ENCODE measurements at regions not wholly inside any gene's neighbourhood (a gene's known extent, or its start where the extent isn't known, plus 50 kb on each side); places are given as distances from the start of the nearest gene placed in this dataset.
"Not testable (repeated sequence)": the region's sequence is repeated elsewhere in the genome, so short reads cannot be mapped to it uniquely, and the experiment has no call there.

DNA sequence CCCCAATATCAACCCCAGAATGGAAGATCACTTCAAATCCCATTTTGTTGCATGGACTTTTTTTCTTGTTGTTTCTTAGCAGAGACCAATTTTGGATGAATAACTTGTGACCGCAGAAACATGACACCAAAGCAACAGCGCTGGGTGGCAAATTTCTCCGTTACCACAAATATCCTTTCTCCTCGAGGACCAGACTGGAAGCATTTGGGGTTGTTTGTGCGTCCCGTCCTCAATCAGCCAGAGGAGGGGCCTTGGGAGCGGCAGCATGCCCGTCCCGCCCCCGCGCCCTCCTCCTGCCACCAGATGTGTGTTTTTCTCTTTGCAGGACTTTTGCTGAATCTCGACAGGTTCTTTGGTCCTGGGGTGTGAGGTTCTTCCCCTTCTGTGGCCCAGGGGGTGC is 282.5 kb upstream of the FOXF1 start:
- DNase-seq (ENCODE audit: low spot score) = no peak

- DNase-seq (ENCODE audit: low spot score) = no peak
Measured at GRCh38 chr16:86228713-86229112, 281.6 kb upstream of the FOXF1 start.

DNA sequence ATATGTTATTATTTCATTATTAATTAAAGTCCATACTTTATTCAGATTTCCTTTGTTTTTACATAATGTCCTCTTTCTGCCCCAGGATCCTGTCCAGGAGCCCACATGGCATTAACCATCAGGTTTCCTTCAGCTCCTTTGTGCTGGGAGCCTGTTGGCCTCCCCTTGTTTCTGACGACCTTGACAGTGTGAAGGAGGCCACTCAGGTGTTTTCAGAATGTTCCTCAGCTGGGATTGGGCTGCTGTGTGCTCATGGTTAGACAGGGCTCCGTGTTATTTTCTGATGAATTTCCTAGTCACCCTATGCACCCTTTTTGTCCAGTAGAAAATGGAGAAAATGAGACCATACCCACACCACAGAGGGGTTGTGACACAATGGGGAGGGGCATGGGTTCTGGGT is 281.0 kb upstream of the FOXF1 start:
- no peak for DNase-seq (ENCODE audit: low spot score)

DNA sequence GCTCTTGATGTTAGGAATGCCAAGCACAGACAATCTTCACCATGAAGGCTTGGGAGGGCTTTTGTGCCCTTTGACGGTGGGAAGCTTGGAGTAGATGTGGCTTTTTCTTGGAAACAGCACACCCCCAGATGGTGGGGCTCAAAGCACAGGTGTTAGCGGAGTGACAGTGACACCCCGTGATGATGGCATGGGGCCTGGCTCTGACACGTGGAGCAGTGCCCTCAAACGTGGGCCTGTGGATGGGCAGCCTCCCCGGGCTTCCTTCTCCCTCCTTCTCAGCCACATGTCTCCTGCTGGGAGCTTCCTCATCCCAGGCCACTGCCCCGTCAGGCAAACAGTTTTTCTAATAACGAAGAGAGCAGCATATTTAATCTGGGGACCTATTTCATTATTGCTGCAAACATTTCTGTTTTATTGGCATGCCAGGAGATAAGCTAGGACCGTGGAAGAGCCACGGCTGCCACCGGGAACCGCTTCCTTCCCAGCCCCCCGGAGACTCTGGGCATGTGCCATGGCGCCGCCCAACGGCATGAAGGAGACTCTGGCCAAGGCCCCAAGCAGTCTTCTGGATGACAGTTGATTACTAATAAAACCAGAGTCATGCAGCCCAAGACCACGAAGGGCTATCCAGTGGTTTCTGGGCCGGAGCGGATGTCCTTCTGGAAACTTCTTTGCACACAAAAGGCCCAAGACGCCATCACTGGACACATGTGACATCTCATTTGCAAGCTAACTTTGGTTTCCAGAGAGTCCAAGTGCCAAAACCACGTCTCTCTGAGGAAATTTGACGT is 280.3 kb upstream of the FOXF1 start:
- no peak for DNase-seq (ENCODE audit: low spot score)

DNA sequence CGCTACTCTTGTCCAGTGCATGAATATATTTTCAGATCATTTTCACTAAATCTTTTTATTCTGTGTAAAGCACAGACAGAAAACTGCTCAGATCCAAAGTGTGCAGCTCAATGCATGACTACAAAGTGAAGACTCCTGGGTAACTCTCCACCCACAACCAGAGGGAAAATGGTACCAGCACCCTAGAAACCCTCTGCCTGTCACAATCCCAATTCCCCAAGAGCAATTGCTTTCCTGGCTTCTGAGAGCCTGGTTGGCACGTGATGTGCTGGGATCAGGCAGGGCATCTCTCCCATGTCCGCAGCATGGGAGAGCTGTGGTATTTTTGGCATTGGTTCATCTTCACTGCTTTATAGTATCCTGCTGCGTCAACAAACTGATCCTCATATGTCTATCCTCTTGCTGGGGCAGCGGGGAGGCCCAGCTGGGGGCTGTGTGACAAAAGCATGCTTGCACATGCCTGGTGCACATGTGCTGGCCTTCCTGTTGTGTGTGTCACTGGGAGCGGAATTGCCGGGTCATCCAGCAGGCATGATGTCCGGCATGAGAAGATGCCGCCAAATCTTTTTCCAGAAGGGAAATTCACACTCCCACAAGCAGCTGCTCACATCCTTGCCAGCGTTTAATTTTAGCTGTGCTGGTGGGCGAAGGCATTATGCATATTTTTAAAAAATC is 278.9 kb upstream of the FOXF1 start:
- DNase-seq (ENCODE audit: low spot score) = no peak

DNA sequence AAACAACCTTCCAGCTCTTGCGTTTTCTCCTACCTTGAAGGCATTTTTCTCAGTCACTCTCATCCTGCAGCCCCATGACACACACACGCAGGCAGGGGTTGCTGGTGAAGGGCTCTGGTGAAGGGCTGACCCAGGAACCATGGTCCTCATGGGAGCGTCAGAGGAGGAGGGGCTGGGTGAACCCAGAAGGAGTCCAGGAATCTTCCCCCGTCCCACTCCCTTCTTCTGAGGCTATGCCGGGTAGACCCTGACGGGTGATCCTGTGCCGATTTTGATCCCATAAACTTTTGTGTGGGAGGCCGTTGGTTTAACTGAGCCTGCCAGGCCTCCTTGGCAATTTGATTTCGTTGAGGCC is 278.4 kb upstream of the FOXF1 start:
- DNase-seq (ENCODE audit: low spot score) = no peak

DNA sequence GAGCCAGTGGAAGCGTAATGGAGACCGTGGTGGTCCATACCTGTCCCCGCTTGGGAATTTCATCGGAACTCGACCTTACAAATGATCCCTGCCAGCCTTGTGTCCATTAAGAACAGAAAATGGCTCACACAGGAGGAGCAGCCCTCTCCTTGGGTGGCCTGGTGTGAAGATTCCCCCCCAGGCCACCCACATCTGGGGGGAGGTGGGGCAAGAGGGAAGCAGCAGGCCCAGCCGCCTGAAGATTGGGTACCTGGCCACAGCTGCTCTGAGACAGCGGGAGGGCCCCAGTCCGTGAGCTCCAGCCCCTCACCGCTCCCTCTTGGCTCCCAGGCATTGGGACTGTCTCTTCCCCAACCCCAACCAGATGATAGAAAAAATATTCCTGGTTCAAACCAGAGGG is 277.8 kb upstream of the FOXF1 start:
- DNase-seq (ENCODE audit: low spot score) = no peak

GRCh38 chr16:86233506-86233905 is 276.8 kb upstream of the FOXF1 start:
- not testable (repeated sequence) for DNase-seq (ENCODE audit: low spot score)

- DNase-seq (ENCODE audit: low spot score) = no peak
Measured at GRCh38 chr16:86239381-86239780, 270.9 kb upstream of the FOXF1 start.

GRCh38 chr16:86240716-86241363 is 269.5 kb upstream of the FOXF1 start:
- no peak for DNase-seq (ENCODE audit: low spot score)

- no peak for DNase-seq (ENCODE audit: low spot score)
Measured at GRCh38 chr16:86241681-86242080, 268.6 kb upstream of the FOXF1 start.

DNA sequence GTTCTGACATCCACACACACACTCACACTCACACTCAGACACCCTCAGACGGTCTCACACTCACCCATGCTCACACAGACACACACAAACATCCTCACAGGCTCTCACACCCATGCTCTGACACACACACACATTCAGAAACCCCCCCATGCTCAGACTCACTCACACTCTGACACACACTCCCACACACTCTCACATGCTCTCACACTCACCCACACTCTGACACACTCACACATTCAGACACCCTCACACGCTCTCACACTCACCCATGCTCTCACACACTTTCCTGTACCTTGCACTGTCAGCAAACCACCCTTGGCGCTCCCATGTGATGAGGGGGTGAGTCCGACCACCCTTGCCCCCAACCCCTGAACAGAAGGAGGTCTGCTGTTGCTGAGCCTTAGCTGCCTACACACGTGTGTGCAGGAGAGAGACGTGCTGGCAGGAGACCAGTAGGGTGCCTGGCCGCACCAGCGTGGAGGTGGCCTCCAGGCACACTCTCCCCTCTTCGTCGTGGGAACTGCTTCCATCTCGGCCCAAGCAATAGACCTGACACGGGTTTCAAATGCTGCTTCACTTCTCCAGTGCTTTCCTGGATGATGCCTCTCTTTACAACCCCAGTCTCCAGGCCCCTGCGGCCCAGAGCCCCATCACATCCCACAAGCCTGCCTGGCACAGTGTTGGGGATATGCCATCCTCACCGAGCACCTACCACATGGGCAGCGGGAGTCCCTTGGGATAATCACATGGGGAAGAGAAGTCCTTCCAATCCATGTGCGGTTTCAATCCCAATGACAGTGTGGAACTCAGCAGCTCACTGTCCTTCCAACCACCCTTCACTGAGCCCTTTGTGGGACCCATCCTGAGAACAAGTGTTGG is 267.8 kb upstream of the FOXF1 start:
- DNase-seq (ENCODE audit: low spot score) = no peak

GRCh38 chr16:86243123-86243473 is 267.2 kb upstream of the FOXF1 start:
- DNase-seq (ENCODE audit: low spot score) = no peak

DNA sequence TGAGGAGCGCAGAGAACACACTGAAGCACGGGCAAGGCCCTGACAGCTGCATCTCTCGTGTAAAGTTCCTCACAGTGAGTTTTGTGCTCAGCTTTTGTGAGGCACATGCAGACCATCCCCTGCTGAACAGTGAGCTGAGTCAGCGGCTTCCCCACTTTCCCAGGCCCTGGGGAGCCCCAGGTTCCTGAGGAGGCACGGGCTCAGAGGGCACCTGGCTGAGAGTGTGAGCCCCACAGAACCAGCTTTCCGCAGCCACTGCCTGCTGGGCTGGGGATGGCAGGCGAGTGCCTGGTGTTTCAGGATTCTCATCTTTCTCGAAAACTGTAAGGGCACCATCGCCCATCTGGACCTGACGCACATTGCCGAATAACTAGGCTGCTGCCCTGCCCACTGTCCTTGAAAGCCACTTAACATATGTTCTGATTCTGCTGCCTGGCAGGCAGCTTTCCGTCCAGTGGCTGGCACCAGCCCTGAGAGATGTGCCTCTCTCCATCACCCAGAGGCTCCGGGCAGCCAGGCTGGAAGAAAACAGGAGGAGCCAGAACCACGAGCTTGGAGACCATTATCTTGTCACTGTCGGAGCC is 266.7 kb upstream of the FOXF1 start:
- DNase-seq (ENCODE audit: low spot score) = no peak

DNA sequence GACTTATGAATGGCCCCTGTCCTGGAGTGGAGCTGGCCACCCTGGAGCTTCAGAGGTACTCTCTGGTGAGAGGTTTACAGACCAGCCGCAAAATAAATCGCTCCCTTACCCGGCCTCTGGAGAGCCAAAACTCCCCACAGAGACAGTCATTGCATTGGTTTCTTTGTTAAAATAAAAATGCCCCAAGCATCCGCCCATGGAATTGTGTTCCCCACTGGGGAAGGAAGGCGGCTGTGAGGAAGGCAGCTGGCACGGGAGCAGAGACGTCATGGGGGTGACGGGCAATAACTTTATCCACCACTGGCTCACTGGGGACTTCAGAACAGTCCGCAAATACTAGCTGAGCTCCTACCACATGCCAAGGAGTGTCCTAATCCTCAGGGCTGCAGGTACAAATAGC is 266.2 kb upstream of the FOXF1 start:
- no peak for DNase-seq (ENCODE audit: low spot score)

GRCh38 chr16:86244936-86245335 is 265.4 kb upstream of the FOXF1 start:
- DNase-seq (ENCODE audit: low spot score) = no peak

- no peak for DNase-seq (ENCODE audit: low spot score)
Measured at GRCh38 chr16:86245351-86245750, 265.0 kb upstream of the FOXF1 start.

DNA sequence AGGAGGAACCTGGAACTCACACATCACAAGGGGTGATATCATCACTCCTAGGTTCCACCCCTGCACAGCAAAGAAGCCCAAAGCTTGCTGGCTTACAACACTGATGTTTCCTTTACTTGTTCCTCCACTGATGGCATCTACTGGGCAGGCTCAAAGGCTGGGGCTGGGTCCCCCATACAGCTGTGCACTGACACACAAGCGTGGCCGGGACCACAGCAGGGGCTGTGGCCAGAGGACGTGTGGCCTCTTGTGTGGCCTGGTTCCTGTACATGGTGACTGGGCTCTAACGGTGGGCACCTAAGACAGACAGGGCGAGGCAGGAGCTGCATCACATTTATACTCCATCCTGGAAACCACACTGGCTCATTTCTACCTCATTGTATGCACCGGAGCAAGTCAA is 264.4 kb upstream of the FOXF1 start:
- DNase-seq (ENCODE audit: low spot score) = no peak

DNA sequence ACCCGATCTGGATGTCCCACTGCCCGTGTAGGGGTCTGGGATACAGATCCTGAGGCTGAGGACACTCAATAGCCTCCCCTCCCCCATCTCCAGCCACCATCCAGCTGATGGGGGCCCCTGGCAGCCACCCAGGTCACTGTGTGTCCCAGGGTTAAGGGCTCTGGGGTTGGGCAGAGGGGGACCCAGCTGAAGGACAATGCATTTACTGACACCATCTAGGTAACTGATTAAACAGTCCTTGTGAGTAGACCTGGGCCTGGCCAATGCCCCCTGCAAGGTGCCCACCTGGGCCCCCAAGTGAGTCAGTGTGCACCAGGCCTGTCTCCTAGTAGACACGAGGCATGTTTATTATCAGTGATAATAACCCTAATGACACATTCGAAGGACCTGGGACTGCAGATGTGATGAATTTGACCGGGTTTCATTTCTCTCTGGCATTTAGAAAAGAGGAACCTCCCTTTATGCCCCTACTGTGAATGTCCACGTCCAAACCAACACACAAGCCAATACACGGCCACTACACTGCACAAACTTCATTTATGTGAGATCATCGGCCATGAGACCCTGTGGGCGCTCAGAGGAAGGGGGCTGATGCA is 261.9 kb upstream of the FOXF1 start:
- DNase-seq (ENCODE audit: low spot score) = no peak

DNA sequence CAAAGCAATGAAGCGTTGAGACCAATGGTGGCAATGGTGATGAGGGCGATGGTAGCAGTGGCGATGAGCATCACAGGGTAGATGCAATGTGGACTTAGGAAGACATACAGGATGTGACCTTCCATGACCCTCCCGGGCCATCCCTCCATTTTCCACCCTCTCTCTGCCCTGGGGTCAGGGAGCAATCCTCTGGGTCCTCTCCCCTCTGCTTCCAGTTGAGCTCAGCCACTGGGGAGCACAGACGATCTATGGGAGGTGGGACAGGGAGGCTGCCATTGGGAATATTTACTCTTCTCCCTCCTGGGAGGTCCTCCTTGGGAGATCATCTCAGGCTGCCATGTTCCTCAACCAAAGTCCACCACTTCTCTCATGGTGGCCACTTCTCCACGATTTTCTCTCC is 260.7 kb upstream of the FOXF1 start:
- DNase-seq (ENCODE audit: low spot score) = no peak

DNA sequence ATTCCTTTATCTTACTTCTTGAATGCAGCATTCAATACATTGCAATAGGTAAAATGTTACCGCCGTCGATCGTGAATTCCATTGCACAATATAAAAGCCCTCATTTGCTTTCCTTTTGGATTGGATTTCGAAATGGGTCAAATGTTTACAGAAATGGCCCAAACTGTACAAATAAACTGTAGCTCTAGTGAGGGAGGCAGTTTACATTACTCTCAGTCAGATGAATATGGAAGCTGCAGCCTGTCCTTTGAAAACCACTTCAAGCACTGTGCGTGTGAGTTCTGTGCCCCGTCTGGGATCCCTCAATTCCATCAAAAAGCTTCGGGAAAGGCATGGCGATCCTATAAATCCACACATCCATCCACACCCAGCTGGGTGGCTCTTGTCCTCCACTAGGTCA is 258.6 kb upstream of the FOXF1 start:
- DNase-seq (ENCODE audit: low spot score) = no peak
